Mesothelial cell of epicardium (in vitro differentiated cells): ENCODE measurements at regions not wholly inside any gene's neighbourhood (a gene's known extent, or its start where the extent isn't known, plus 50 kb on each side); places are given as distances from the start of the nearest gene placed in this dataset.

ENCODE experiments used
- DNase-seq, 2 experiments: peaks; one replicate each; pipeline ENCODE4 v3.0.0; 2021; ENCODE audit warnings: low spot score in 2 of 2; ENCODE audit not compliant: unreplicated experiment in 2 of 2
- H3K27ac Mint-ChIP-seq: 2 replicates; pipeline ENCODE4 v1.8.0; 2021; ENCODE audit warnings: mixed read lengths
- H3K27me3 Mint-ChIP-seq: 2 replicates; pipeline ENCODE4 v1.8.0; 2021; ENCODE audit warnings: low read depth, mixed read lengths
- H3K36me3 Mint-ChIP-seq: 2 replicates; pipeline ENCODE4 v1.8.0; 2021; ENCODE audit warnings: mixed read lengths
- H3K4me1 Mint-ChIP-seq: 2 replicates; pipeline ENCODE4 v1.8.0; 2021; ENCODE audit warnings: mixed read lengths
- H3K4me3 Mint-ChIP-seq: 2 replicates; pipeline ENCODE4 v1.8.0; 2021; ENCODE audit warnings: mild to moderate bottlenecking, moderate library complexity, mixed read lengths
- H3K9me3 Mint-ChIP-seq: 2 replicates; pipeline ENCODE4 v1.8.0; 2021; ENCODE audit warnings: mixed read lengths
- TF ChIP-seq, protein P1 (sequence below): fragments of 200-600 bp; sonication (generic); IDR thresholded peaks from one replicate; pipeline ENCODE4 v1.5.0; 2021; ENCODE audit warnings: antibody characterized with exemption; ENCODE audit not compliant: unreplicated experiment

DNA sequence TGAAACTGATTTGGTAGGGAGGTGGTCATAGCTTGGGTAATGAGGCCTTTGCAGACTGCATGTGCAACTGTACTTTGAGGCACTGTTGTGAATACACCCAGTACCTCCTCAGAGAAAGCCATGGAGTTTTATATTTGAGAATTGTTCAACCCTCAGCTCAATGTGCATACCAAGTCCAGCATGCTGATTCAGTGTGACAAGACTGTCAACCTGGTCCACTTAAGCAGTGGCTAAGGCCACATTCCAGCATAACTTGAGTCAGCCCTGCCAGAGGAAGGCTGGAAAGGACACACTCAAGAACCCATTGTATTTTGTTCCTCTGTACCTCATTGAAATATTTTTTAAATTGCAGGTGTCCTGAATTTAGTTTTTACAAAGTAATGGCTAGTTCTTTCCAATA lies 121.8 kb upstream of the HNMT start:
- H3K36me3 Mint-ChIP-seq, result no peaks in the 10 kb centered on the region
- TF ChIP-seq, protein P1, sequence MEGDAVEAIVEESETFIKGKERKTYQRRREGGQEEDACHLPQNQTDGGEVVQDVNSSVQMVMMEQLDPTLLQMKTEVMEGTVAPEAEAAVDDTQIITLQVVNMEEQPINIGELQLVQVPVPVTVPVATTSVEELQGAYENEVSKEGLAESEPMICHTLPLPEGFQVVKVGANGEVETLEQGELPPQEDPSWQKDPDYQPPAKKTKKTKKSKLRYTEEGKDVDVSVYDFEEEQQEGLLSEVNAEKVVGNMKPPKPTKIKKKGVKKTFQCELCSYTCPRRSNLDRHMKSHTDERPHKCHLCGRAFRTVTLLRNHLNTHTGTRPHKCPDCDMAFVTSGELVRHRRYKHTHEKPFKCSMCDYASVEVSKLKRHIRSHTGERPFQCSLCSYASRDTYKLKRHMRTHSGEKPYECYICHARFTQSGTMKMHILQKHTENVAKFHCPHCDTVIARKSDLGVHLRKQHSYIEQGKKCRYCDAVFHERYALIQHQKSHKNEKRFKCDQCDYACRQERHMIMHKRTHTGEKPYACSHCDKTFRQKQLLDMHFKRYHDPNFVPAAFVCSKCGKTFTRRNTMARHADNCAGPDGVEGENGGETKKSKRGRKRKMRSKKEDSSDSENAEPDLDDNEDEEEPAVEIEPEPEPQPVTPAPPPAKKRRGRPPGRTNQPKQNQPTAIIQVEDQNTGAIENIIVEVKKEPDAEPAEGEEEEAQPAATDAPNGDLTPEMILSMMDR, result no peak
- H3K9me3 Mint-ChIP-seq, result peaks cover 13% of the 10 kb centered on the region
- H3K27me3 Mint-ChIP-seq, result peaks cover 3% of the 10 kb centered on the region
- DNase-seq, result no peak
- H3K4me3 Mint-ChIP-seq, result no peak overlapping the region
- H3K4me1 Mint-ChIP-seq, result peaks cover 2% of the 10 kb centered on the region
- no peak overlapping the region for H3K27ac Mint-ChIP-seq

DNA sequence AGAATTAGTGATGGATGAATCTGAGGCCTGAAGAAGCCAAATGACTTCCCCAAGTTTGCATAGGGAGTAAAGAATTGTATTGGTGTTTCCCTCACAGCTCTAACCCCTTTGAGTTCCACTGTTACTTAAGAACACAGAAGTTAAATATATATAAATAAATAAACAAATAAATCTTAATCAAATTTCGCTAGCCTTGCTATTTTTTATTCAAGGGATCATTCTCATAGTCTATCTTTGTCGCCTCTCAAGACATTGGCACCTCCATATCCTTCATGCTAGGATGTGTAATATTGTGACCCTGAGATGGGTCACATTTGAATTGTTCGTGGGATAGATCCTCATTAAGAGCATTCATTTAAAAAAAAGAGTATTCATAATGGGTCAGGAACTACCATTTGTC lies 121.3 kb upstream of the HNMT start:
- H3K4me1 Mint-ChIP-seq, result peaks cover 4% of the 10 kb centered on the region
- no peak for DNase-seq
- H3K4me3 Mint-ChIP-seq, result no peak overlapping the region
- peaks cover 1% of the 10 kb centered on the region for H3K27me3 Mint-ChIP-seq
- no peak overlapping the region for H3K27ac Mint-ChIP-seq
- peaks cover 13% of the 10 kb centered on the region for H3K9me3 Mint-ChIP-seq
- TF ChIP-seq, protein P1, result no peak
- no peaks in the 10 kb centered on the region for H3K36me3 Mint-ChIP-seq

GRCh38 chr2:137845422-137845821 lies 118.9 kb upstream of the HNMT start:
- no peaks in the 10 kb centered on the region for H3K36me3 Mint-ChIP-seq
- TF ChIP-seq, protein P1, result no peak
- H3K4me3 Mint-ChIP-seq, result no peak overlapping the region
- H3K4me1 Mint-ChIP-seq, result peaks cover 4% of the 10 kb centered on the region
- DNase-seq, result no peak
- H3K9me3 Mint-ChIP-seq, result peaks cover 13% of the 10 kb centered on the region
- no peak overlapping the region for H3K27ac Mint-ChIP-seq
- H3K27me3 Mint-ChIP-seq, result no peaks in the 10 kb centered on the region

DNA sequence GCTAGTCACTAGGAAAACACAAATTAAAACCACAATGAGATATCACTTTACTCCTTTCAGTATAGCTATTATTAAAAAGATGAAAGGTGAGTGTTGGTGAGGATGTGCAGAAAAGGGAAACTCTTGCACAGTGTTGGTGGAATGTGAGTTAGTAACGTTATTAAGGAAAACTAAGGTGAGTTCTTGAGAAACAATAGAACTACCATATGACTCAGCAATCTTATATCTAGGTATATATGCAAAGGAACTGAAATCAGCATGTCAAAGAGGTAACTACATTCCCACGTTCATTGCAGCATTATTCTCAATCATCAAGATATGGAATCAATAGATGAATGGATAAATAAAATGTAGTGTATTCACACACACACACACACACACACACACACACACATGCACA lies 117.3 kb upstream of the HNMT start:
- H3K4me1 Mint-ChIP-seq, result peaks cover 4% of the 10 kb centered on the region
- no peaks in the 10 kb centered on the region for H3K36me3 Mint-ChIP-seq
- no peak overlapping the region for H3K4me3 Mint-ChIP-seq
- H3K27me3 Mint-ChIP-seq, result no peaks in the 10 kb centered on the region
- no peak overlapping the region for H3K27ac Mint-ChIP-seq
- H3K9me3 Mint-ChIP-seq, result peaks cover 18% of the 10 kb centered on the region
- DNase-seq, result no peak
- TF ChIP-seq, protein P1, result no peak

DNA sequence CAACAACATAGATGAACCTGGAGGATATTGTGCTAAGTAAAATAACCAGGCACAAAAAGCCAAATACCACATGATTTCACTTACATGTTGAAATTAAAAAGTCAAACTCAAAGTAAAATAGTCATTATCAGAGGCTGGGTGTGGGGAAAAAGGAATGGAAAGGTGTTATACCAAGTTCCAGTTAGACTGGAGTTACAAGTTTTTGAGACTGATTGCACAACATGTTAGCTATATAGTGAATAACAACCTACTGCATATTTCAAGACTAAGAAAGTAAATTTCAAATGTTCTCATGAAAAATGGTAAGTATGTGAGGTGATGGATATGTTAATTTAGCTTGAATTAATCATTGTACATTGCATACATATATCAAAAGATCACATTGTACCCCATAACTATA lies 116.8 kb upstream of the HNMT start:
- no peaks in the 10 kb centered on the region for H3K27me3 Mint-ChIP-seq
- no peak overlapping the region for H3K27ac Mint-ChIP-seq
- TF ChIP-seq, protein P1, result no peak
- peaks cover 22% of the 10 kb centered on the region for H3K9me3 Mint-ChIP-seq
- no peak for DNase-seq
- no peak overlapping the region for H3K4me3 Mint-ChIP-seq
- no peaks in the 10 kb centered on the region for H3K36me3 Mint-ChIP-seq
- H3K4me1 Mint-ChIP-seq, result peaks cover 4% of the 10 kb centered on the region

DNA sequence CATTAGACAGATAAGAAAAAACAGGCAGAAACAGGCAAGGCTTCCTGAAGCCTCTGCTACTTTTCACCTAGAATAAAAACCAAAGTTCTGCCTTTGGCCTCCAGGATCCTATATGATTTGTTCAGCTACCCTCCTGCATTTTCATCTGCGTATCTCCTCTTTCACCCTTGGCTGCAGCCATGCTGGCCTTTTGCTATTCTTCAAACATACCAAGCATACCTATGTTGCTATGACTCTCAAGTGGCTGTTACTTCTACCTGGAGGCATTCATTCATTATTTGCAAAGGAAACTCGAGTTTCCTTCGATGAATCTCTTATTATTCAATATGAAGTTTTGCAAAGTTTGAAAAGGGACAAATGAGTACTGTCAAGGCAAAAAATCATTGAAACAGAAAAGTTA lies 106.4 kb upstream of the HNMT start:
- no peak for DNase-seq
- no peaks in the 10 kb centered on the region for H3K9me3 Mint-ChIP-seq
- no peak overlapping the region for H3K4me3 Mint-ChIP-seq
- H3K36me3 Mint-ChIP-seq, result no peaks in the 10 kb centered on the region
- peaks cover 22% of the 10 kb centered on the region for H3K4me1 Mint-ChIP-seq
- no peaks in the 10 kb centered on the region for H3K27me3 Mint-ChIP-seq
- H3K27ac Mint-ChIP-seq, result peak overlapping the region; percentile 0
- TF ChIP-seq, protein P1, result no peak
